H1 (cell line): ENCODE measurements at regions not wholly inside any gene's neighbourhood (a gene's known extent, or its start where the extent isn't known, plus 50 kb on each side); places are given as distances from the start of the nearest gene placed in this dataset.

ENCODE experiments used
- CTCF ChIP-seq, 3 experiments: IDR thresholded peaks; 1 replicate in 2 of 3; 2 replicates in 1 of 3; pipeline versions ENCODE4 v1.5.1 to v1.6.1; 2011; ENCODE audit warnings: low read length in 3 of 3, mild to moderate bottlenecking in 3 of 3, inconsistent platforms in 2 of 3, low read depth in 1 of 3, moderate library complexity in 1 of 3; ENCODE audit not compliant: insufficient read depth in 1 of 3; ENCODE audit errors: control extremely low read depth in 1 of 3
- EZH2 ChIP-seq: fragments of 200-600 bp; sonication (generic); IDR thresholded peaks from 2 replicates; pipeline ENCODE4 v1.7.1; 2012; ENCODE audit warnings: low read depth, mild to moderate bottlenecking, moderate library complexity, low read length, inconsistent platforms; ENCODE audit not compliant: severe bottlenecking
- GABPA ChIP-seq: IDR thresholded peaks from 2 replicates; pipeline ENCODE4 v1.6.1; 2011; ENCODE audit warnings: mild to moderate bottlenecking, low read length, moderate library complexity, borderline replicate concordance; ENCODE audit not compliant: insufficient read depth
- MAFK ChIP-seq: IDR thresholded peaks from 2 replicates; pipeline ENCODE4 v1.6.1; 2012; ENCODE audit warnings: low read depth, mild to moderate bottlenecking, improper control_type of control experiment, low read length
- POLR2A ChIP-seq, 2 experiments: IDR thresholded peaks; 1 replicate in 1 of 2; 2 replicates in 1 of 2; pipeline ENCODE4 v1.6.1; 2011; ENCODE audit warnings: low read depth in 2 of 2, low read length in 2 of 2, mild to moderate bottlenecking in 2 of 2; ENCODE audit errors: control extremely low read depth in 1 of 2
- SIX5 ChIP-seq: IDR thresholded peaks from 2 replicates; pipeline ENCODE4 v1.6.1; 2011; ENCODE audit warnings: mild to moderate bottlenecking, low read depth, low read length
- ZNF274 ChIP-seq: IDR thresholded peaks from 2 replicates; pipeline ENCODE4 v1.7.0; 2012; ENCODE audit warnings: low read length, borderline replicate concordance; ENCODE audit errors: extremely low read depth

DNA sequence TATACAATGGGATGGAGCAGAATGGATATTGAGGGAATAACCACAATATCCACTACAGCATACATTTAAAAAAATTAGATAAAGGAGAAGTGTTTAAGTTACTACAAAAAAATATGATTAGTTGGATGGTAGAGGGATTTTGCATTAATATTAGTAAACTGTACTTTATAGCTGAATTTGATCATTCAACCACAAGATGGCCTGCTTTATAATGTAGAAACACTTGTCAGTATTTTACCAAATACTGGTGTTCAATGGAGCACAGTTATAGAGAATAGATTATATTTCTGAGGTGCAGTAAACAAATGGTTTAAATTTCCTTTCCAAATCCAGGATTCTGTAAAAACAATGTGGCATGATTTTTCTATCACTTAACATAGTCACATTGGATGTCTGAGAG lies 818.8 kb upstream of the CHORDC1 start:
- no peak for TF ChIP-seq CTCF (IDR thresholded peaks at IDR 0.05; ENCODE audit: control extremely low read depth in 1 of 3, insufficient read depth in 1 of 3, low read depth in 1 of 3, low read length in 3 of 3)
- TF ChIP-seq ZNF274 = no peak
- no peak for TF ChIP-seq GABPA
- TF ChIP-seq MAFK = no peak
- TF ChIP-seq SIX5 = no peak
- no peak for TF ChIP-seq EZH2
- no peak for TF ChIP-seq POLR2A (IDR thresholded peaks at IDR 0.05; ENCODE audit: control extremely low read depth in 1 of 2, low read depth in 2 of 2, low read length in 2 of 2)
